ENCODE measurements at regions not wholly inside any gene's neighbourhood (a gene's known extent, or its start where the extent isn't known, plus 50 kb on each side); places are given as distances from the start of the nearest gene placed in this dataset.
A peak's percentile ranks its signal among the peaks of the same experiment; 100 is the strongest.

- Histone ChIP-seq H3K9me3 (no peaks in the 10 kb centered on the region), H3K4me3 (no peak overlapping the region), H3K27me3 (peaks cover 0 to 74% (median 55%) of the 10 kb centered on the region in 7 donors), H3K27ac (no peak overlapping the region), H3K4me1 (peaks cover 0 to 4% (median 0%) of the 10 kb centered on the region in 9 donors), H3K36me3 (no peaks in the 10 kb centered on the region)
- intact Hi-C loops (cut with DNase I): no loop called here
- DNase-seq (no peak), ATAC-seq (no peak)
- WGBS, 2 donors: 2 to 6% methylated on average over 17 of the region's 17 CpGs
- peak in 1 of 9 donors; percentile 18 for TF ChIP-seq CTCF (IDR thresholded peaks at IDR 0.05)
These were observed 72.8 kb upstream of the ANKRD34C start for GRCh38 chr15:79209690-79210089.

GRCh38 chr15:79209116-79209515 lies 73.4 kb upstream of the ANKRD34C start:
- TF ChIP-seq CTCF (IDR thresholded peaks at IDR 0.05): no peak
- no peak overlapping the region for H3K27ac ChIP-seq
- H3K9me3 ChIP-seq: no peaks in the 10 kb centered on the region
- H3K27me3 ChIP-seq: peaks cover 0 to 68% (median 55%) of the 10 kb centered on the region in 7 donors
- intact Hi-C loops (cut with DNase I): no loop called here
- ATAC-seq (peak in 1 of 8 donors; percentile 42), DNase-seq (peak in 1 of 2 donors; percentile 16)
- H3K36me3 ChIP-seq: no peaks in the 10 kb centered on the region
- H3K4me3 ChIP-seq: no peak overlapping the region
- WGBS, 2 donors: 68 to 69% methylated on average over 7 of the region's 7 CpGs
- H3K4me1 ChIP-seq: peaks cover 0 to 4% (median 0%) of the 10 kb centered on the region in 9 donors

- ATAC-seq (no peak), DNase-seq (no peak)
- peaks cover 0 to 66% (median 51%) of the 10 kb centered on the region in 7 donors for H3K27me3 ChIP-seq
- intact Hi-C loops (cut with DNase I): no loop called here
- no peaks in the 10 kb centered on the region for H3K36me3 ChIP-seq
- TF ChIP-seq CTCF (IDR thresholded peaks at IDR 0.05): no peak
- no peak overlapping the region for H3K4me3 ChIP-seq
- H3K4me1 ChIP-seq: peaks cover 0 to 4% (median 0%) of the 10 kb centered on the region in 9 donors
- no peaks in the 10 kb centered on the region for H3K9me3 ChIP-seq
- 59% methylated on average over 3 of the region's 3 CpGs for WGBS, 2 donors
- no peak overlapping the region for H3K27ac ChIP-seq
These were observed 74.3 kb upstream of the ANKRD34C start for GRCh38 chr15:79208179-79208578.

- ATAC-seq (no peak), DNase-seq (no peak)
- no peaks in the 10 kb centered on the region for H3K36me3 ChIP-seq
- H3K4me3 ChIP-seq: no peak overlapping the region
- H3K9me3 ChIP-seq: no peaks in the 10 kb centered on the region
- intact Hi-C loops (cut with DNase I): no loop called here
- no peak for TF ChIP-seq CTCF (IDR thresholded peaks at IDR 0.05)
- peaks cover 0 to 4% (median 0%) of the 10 kb centered on the region in 9 donors for H3K4me1 ChIP-seq
- WGBS, 2 donors: 58 to 61% methylated on average over 2 of the region's 2 CpGs
- no peak overlapping the region for H3K27ac ChIP-seq
- H3K27me3 ChIP-seq: peaks cover 0 to 54% (median 39%) of the 10 kb centered on the region in 7 donors
These were observed 75.6 kb upstream of the ANKRD34C start for GRCh38 chr15:79206940-79207339.

Data from heart right ventricle (tissue), 16 donors.